C4-2B (cell line): ENCODE measurements at regions not wholly inside any gene's neighbourhood (a gene's known extent, or its start where the extent isn't known, plus 50 kb on each side); places are given as distances from the start of the nearest gene placed in this dataset.

Experiments
- H3K27ac ChIP-seq: fragments of 450-650 bp; 2 replicates; pipeline ENCODE4 v1.5.1; 2017
- ZFX ChIP-seq: fragments of 450-650 bp; IDR thresholded peaks from 2 replicates; pipeline ENCODE4 v1.6.1; 2017
- TF ChIP-seq, protein P1 (sequence below): fragments of 450-650 bp; conservative IDR thresholded peaks from 2 replicates; pipeline ENCODE4 v1.5.1; 2017; ENCODE audit warnings: mild to moderate bottlenecking

DNA sequence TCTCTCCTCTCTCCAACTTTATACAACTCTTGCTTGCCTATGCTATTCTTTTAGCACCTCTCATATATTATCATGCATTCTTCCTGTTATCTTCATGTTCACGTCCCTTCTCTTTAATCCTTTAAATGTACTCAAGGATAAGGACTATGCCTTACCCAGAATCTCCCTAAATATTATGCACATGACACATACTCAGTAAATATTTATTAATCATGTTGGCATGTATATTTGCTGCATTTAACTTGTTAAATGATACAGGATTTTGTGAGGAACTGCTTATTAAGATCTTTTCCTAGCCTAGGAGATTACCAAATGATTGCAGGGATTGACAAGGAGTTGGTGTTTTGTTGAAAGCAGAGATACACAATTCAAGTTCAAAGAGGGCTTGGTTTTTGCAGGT lies 109.4 kb downstream of the RGS2 start:
- TF ChIP-seq, protein P1, sequence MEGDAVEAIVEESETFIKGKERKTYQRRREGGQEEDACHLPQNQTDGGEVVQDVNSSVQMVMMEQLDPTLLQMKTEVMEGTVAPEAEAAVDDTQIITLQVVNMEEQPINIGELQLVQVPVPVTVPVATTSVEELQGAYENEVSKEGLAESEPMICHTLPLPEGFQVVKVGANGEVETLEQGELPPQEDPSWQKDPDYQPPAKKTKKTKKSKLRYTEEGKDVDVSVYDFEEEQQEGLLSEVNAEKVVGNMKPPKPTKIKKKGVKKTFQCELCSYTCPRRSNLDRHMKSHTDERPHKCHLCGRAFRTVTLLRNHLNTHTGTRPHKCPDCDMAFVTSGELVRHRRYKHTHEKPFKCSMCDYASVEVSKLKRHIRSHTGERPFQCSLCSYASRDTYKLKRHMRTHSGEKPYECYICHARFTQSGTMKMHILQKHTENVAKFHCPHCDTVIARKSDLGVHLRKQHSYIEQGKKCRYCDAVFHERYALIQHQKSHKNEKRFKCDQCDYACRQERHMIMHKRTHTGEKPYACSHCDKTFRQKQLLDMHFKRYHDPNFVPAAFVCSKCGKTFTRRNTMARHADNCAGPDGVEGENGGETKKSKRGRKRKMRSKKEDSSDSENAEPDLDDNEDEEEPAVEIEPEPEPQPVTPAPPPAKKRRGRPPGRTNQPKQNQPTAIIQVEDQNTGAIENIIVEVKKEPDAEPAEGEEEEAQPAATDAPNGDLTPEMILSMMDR: no peak
- TF ChIP-seq ZFX: no peak
- no peak overlapping the region for H3K27ac ChIP-seq

DNA sequence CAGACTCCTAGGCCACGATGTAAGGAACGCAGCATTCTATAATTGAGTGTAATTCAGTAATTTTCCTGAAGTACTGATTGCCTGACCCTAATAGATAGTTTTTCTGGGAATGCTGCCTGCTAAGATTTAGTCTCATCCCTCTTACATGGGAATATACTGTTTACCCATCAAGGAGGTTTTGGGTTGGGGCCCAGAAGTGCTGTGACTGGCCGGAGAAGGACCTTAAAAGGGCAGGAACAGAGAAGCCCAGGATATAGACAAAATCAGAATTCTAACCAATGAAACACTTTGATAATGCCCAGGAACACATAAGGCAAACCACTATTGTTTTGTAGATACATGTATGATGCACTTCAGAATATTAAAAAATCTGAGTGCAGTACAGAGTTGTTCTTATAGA lies 111.6 kb downstream of the RGS2 start:
- TF ChIP-seq, protein P1: no peak
- no peak for TF ChIP-seq ZFX
- no peak overlapping the region for H3K27ac ChIP-seq

DNA sequence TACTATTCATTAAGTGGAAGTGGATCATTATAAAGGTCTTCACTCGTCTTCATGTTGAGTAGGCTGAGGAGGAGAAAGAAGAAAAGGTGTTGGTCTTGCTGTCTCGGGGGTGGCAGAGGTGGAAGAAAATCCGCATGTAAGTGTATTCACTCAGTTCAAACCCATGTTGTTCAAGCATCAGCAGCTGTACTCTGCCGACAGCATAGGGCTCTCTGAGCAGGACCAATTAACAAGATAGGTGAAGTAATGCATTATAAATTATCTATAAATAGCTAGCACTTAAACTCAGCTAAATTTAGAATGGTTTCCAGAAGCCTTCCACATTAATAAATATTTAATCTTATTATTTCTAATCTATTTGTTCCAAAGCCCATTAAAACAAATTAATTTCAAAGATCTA lies 116.8 kb downstream of the RGS2 start:
- no peak overlapping the region for H3K27ac ChIP-seq
- TF ChIP-seq, protein P1: no peak
- TF ChIP-seq ZFX: no peak

DNA sequence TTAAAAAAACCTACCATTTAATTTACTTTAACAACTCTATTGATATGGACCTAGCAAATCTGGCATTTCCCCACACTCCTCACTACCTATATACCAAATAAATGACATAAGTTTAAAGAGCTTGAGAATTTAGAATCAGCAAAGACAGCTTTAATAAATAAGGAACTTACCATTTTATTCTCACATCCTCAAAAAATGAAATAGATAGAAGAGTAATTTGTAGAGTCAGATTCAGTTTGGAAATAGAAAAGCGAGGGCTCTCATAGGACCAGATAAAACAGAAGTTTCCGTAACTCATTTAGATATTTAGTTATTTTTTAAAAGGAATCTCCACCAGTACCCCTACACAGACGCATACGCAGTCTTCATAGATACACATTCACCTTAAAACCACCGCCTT lies 117.9 kb downstream of the RGS2 start:
- no peak overlapping the region for H3K27ac ChIP-seq
- TF ChIP-seq, protein P1: no peak
- no peak for TF ChIP-seq ZFX

DNA sequence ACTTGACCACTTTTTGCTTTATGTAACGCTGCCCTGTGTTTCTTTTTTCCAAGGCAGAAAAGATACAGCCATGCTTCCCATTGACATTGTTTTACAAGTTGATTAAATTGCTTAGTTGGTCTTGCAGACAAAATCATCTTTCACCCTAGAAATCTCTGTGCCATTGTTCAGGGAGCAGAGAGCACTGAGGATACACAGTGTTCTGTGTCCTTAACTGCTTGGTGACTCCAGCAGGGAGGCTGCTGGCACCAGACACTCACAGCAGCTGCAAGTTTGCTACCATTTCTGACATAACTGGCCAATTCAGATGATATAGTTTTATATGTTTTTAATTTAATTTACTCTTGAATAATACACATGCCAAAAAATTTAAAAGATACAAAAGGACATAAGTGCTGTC lies 118.7 kb downstream of the RGS2 start:
- no peak overlapping the region for H3K27ac ChIP-seq
- TF ChIP-seq ZFX: no peak
- TF ChIP-seq, protein P1: no peak

DNA sequence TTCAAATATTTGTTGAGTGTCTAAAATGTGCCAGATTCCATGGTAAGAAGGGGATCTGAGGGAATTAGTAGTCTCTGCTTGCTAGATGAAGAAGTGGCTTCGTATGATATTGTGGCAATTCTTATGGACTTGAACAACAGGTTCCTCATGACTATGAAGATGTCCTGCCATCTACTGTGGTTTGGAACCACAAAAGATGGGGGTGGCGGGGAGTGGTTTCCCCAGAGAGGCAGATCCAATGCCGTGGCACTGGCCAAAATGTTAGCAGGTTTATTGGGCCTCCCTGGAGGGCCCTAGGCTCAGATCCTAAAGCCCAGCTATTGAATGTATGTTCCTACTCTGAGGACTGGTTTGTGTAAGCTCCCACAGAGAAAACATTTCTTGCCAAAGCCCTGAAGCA lies 120.8 kb downstream of the RGS2 start:
- TF ChIP-seq ZFX: no peak
- TF ChIP-seq, protein P1: no peak
- no peak overlapping the region for H3K27ac ChIP-seq

DNA sequence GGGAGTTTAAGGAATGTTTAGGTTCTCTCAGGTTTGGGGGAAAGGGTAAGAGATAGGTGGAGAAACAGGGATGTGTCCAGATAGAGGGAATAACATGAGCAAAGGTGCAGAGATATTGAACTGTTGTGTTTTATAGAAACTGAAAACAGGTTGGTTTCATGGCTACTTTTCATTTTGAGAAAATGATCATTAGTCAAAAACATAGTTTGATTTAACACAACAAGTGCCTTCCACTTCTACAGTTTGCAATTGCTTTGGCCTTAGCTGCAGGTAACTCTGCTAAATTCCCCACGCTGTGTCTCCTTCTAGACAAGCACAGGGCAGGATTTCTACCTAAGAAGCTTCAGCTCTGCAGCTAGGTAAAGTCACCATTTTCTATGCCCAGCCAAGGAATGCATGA lies 124.9 kb downstream of the RGS2 start:
- TF ChIP-seq ZFX: no peak
- TF ChIP-seq, protein P1: no peak
- no peak overlapping the region for H3K27ac ChIP-seq
